ENCODE measurements at regions not wholly inside any gene's neighbourhood (a gene's known extent, or its start where the extent isn't known, plus 50 kb on each side); places are given as distances from the start of the nearest gene placed in this dataset.

- no peak for DNase-seq
- no peak overlapping the region for H3K4me3 ChIP-seq
- TF ChIP-seq, protein P1, sequence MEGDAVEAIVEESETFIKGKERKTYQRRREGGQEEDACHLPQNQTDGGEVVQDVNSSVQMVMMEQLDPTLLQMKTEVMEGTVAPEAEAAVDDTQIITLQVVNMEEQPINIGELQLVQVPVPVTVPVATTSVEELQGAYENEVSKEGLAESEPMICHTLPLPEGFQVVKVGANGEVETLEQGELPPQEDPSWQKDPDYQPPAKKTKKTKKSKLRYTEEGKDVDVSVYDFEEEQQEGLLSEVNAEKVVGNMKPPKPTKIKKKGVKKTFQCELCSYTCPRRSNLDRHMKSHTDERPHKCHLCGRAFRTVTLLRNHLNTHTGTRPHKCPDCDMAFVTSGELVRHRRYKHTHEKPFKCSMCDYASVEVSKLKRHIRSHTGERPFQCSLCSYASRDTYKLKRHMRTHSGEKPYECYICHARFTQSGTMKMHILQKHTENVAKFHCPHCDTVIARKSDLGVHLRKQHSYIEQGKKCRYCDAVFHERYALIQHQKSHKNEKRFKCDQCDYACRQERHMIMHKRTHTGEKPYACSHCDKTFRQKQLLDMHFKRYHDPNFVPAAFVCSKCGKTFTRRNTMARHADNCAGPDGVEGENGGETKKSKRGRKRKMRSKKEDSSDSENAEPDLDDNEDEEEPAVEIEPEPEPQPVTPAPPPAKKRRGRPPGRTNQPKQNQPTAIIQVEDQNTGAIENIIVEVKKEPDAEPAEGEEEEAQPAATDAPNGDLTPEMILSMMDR (IDR thresholded peaks at IDR 0.05), result no peak
- no peak for TF ChIP-seq POLR2A (IDR thresholded peaks at IDR 0.05)
- no peaks in the 10 kb centered on the region for H3K4me1 ChIP-seq (replicated peaks in 1 of 2)
- H3K36me3 ChIP-seq (replicated peaks in 1 of 2), result no peaks in the 10 kb centered on the region
- H3K27ac ChIP-seq, result no peak overlapping the region
- intact Hi-C loops (cut with DNase I), result no loop called here
- no peaks in the 10 kb centered on the region for H3K27me3 ChIP-seq
- no peaks in the 10 kb centered on the region for H3K9me3 ChIP-seq (replicated peaks in 1 of 3)
- 77 to 85% (median 83%) methylated on average over 2 of the region's 2 CpGs for WGBS, 4 donors
Measured at GRCh38 chr1:239771550-239771949, 320.1 kb upstream of the FMN2 start.

GRCh38 chr1:239772446-239772845 is 319.2 kb upstream of the FMN2 start:
- H3K4me1 ChIP-seq (replicated peaks in 1 of 2), result no peaks in the 10 kb centered on the region
- H3K4me3 ChIP-seq, result no peak overlapping the region
- no peaks in the 10 kb centered on the region for H3K36me3 ChIP-seq (replicated peaks in 1 of 2)
- intact Hi-C loops (cut with DNase I), result no loop called here
- no peaks in the 10 kb centered on the region for H3K9me3 ChIP-seq (replicated peaks in 1 of 3)
- no peak for DNase-seq
- TF ChIP-seq, protein P1 (IDR thresholded peaks at IDR 0.05), result no peak
- TF ChIP-seq POLR2A (IDR thresholded peaks at IDR 0.05), result no peak
- H3K27ac ChIP-seq, result no peak overlapping the region
- WGBS, 4 donors, result 62 to 78% (median 70%) methylated on average over 4 of the region's 4 CpGs
- H3K27me3 ChIP-seq, result no peaks in the 10 kb centered on the region

DNA sequence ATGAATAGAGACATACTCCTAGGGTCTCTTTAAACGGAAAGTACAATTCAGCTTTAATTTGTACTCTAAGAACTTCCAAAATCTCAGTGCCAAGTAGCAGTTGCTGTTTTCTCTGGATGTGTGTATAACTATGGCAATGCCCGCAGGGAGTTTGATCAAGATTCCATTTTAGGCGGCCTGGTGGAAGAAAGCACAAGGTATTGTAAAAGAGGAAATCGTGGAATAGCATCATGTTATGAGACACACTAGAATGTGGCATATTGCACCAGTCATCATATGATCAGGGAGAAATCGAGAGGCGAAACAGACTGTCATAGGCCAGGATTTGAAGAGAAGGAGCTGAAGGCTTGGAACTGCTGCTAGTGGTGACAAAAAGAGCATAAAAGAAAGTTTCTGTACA is 316.2 kb upstream of the FMN2 start:
- no peak for DNase-seq
- WGBS, 4 donors, result 81 to 84% (median 83%) methylated on average over 6 of the region's 6 CpGs

DNA sequence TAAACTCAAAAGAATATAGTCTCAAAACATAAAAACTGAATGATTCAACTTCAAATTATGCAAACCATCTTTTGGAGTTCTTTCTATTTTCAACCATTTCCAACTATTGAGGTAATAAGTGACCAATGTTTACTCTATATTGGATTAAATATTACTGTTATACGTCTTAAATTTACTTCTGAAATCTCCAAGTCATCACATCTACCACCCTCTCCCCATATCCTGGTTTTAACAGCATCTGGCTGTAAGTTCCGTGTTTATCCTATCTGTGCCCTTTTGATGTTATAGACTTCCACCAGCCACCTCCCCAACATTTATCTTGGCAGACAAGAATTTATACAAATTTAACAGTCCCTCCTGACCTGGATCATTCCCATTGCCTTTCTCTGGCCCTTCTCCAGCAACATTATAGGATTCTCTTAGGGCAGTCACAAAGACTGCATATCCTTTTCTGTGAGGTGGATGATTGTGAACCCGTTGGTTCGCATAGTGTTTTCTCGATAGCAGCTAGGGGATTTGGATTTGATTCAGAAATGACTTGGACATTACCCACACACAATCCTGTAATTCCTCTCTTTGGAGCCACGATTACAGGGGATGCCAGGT is 313.4 kb upstream of the FMN2 start:
- no peaks in the 10 kb centered on the region for H3K36me3 ChIP-seq (replicated peaks in 1 of 2)
- no peaks in the 10 kb centered on the region for H3K4me1 ChIP-seq (replicated peaks in 1 of 2)
- H3K27ac ChIP-seq, result no peak overlapping the region
- DNase-seq, result no peak
- intact Hi-C loops (cut with DNase I), result no loop called here
- TF ChIP-seq, protein P1 (IDR thresholded peaks at IDR 0.05), result no peak
- no peak for TF ChIP-seq POLR2A (IDR thresholded peaks at IDR 0.05)
- no peaks in the 10 kb centered on the region for H3K27me3 ChIP-seq
- no peak overlapping the region for H3K4me3 ChIP-seq
- WGBS, 4 donors, result 56 to 67% (median 63%) methylated on average over 6 of the region's 6 CpGs
- H3K9me3 ChIP-seq (replicated peaks in 1 of 3), result no peaks in the 10 kb centered on the region

More for the DNA sequence above, 316.2 kb upstream of the FMN2 start:
- Histone ChIP-seq H3K27me3 (no peaks in the 10 kb centered on the region), H3K4me1 (replicated peaks in 1 of 2) (no peaks in the 10 kb centered on the region), H3K4me3 (no peak overlapping the region), H3K27ac (no peak overlapping the region), H3K9me3 (replicated peaks in 1 of 3) (no peaks in the 10 kb centered on the region), H3K36me3 (replicated peaks in 1 of 2) (no peaks in the 10 kb centered on the region)
- TF ChIP-seq, protein P1 (IDR thresholded peaks at IDR 0.05), result no peak
- no peak for TF ChIP-seq POLR2A (IDR thresholded peaks at IDR 0.05)
- intact Hi-C loops (cut with DNase I), result no loop called here
